ENCODE measurements at regions not wholly inside any gene's neighbourhood (a gene's known extent, or its start where the extent isn't known, plus 50 kb on each side); places are given as distances from the start of the nearest gene placed in this dataset.

DNA sequence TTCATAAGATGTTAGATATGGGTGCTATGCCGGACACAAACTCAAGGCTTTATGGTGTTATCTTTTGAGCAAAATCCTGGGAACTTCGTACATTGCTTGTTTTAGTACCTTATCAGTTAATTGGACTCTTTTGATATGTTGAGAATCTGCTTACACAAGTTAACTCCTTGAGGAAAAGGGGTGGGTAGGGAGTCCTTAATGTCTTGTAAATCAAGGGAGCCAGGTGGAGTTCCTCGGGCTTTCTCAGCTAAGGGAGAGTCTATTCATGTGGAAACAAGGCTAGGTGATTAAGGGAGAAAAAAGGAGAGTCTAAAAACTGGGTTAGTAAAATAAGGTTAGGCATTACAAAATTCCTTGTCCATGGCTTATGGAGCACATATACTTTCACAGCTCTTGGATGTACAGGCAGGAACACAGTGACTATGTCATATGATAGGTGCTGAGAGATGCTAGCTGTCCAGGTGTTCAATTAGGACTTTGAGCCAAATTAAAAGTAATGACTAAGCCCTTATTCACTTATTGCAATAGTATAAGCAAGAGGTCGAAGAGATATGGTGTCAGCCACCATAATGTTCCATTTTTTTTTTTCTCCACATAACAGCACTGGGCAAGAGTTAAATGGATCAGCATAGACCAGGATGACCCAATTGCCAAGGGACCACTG, 59.5 kb upstream of the DYNAP start:
- no peak for DNase-seq (ENCODE audit: low spot score)

GRCh38 chr18:54532222-54532621, 58.8 kb upstream of the DYNAP start:
- DNase-seq (ENCODE audit: low spot score) = no peak

DNA sequence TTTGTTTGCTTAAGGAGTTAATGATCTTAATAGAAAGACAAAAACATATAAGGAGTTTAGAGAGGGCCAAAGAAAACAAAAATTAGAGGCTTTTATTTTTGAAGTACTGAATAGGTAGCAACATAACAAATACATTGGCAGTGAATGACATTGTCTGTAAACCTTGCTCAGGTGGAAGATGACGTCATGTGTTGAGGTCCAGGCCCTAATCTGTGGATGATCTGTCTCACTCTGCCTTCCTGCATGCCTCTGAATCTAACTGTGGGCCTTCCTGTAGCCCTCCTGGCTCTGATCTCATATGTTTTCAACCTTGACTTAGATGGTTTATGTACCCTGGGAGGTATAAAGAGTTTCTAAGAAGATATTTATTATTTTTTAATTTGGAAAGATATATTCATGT, 58.1 kb upstream of the DYNAP start:
- no peak for DNase-seq (ENCODE audit: low spot score)

Small RNA genes in the stretch of these regions (small RNA-seq; reads per million reads assigned to genes)
- 0 reads per million in 2 experiments for gene AC090897.1
